ENCODE measurements at regions not wholly inside any gene's neighbourhood (a gene's known extent, or its start where the extent isn't known, plus 50 kb on each side); places are given as distances from the start of the nearest gene placed in this dataset.

GRCh38 chr5:75985077-75985476 is 98.1 kb upstream of the SV2C start:
- CTCF ChIA-PET: no interaction called here
- H3K27ac Mint-ChIP-seq: no peak overlapping the region
- intact Hi-C loops (cut with micrococcal nuclease): no loop called here

GRCh38 chr5:75975496-75975895 is 107.7 kb upstream of the SV2C start:
- no peak overlapping the region for H3K4me3 Mint-ChIP-seq
- intact Hi-C loops (cut with micrococcal nuclease): no loop called here
- H3K27me3 Mint-ChIP-seq (ENCODE audit: low read depth): peaks cover 13% of the 10 kb centered on the region
- no peaks in the 10 kb centered on the region for H3K4me1 Mint-ChIP-seq (ENCODE audit: low read depth)
- no peaks in the 10 kb centered on the region for H3K36me3 Mint-ChIP-seq (ENCODE audit: low read depth)
- CTCF ChIA-PET: no interaction called here
- no peaks in the 10 kb centered on the region for H3K9me3 Mint-ChIP-seq
- DNase-seq: no peak
- no peak overlapping the region for H3K27ac Mint-ChIP-seq

More at GRCh38 chr5:75985077-75985476, 98.1 kb upstream of the SV2C start:
- H3K27me3 Mint-ChIP-seq (ENCODE audit: low read depth): peaks cover 4% of the 10 kb centered on the region
- H3K9me3 Mint-ChIP-seq: no peaks in the 10 kb centered on the region
- no peaks in the 10 kb centered on the region for H3K36me3 Mint-ChIP-seq (ENCODE audit: low read depth)
- DNase-seq: no peak
- no peak overlapping the region for H3K4me3 Mint-ChIP-seq
- H3K4me1 Mint-ChIP-seq (ENCODE audit: low read depth): no peaks in the 10 kb centered on the region

- DNase-seq: no peak
- Mint-ChIP-seq H3K4me1 (ENCODE audit: low read depth) (no peaks in the 10 kb centered on the region), H3K27me3 (ENCODE audit: low read depth) (peaks cover 21% of the 10 kb centered on the region), H3K36me3 (ENCODE audit: low read depth) (no peaks in the 10 kb centered on the region), H3K27ac (no peak overlapping the region), H3K4me3 (no peak overlapping the region), H3K9me3 (peaks cover 4% of the 10 kb centered on the region)
- CTCF ChIA-PET: interaction anchor here (0.6 kb wide), 1 partner anchor 608 kb away, joined by 3 read pairs; no protein-coding TSS in a partner anchor
- intact Hi-C loops (cut with micrococcal nuclease): no loop called here
Observed at GRCh38 chr5:75965292-75965691, 117.9 kb upstream of the SV2C start.

GRCh38 chr5:75964008-75964407 is 119.2 kb upstream of the SV2C start:
- intact Hi-C loops (cut with micrococcal nuclease): no loop called here
- no peak for DNase-seq
- CTCF ChIA-PET: no interaction called here
- no peak overlapping the region for H3K4me3 Mint-ChIP-seq
- H3K9me3 Mint-ChIP-seq: peaks cover 4% of the 10 kb centered on the region
- no peak overlapping the region for H3K27ac Mint-ChIP-seq
- no peaks in the 10 kb centered on the region for H3K4me1 Mint-ChIP-seq (ENCODE audit: low read depth)
- peaks cover 14% of the 10 kb centered on the region for H3K27me3 Mint-ChIP-seq (ENCODE audit: low read depth)
- no peaks in the 10 kb centered on the region for H3K36me3 Mint-ChIP-seq (ENCODE audit: low read depth)

- CTCF ChIA-PET: no interaction called here
- no peak overlapping the region for H3K4me3 Mint-ChIP-seq
Observed at GRCh38 chr5:75963554-75963953, 119.6 kb upstream of the SV2C start.

GRCh38 chr5:75961818-75962217 is 121.4 kb upstream of the SV2C start:
- Mint-ChIP-seq H3K9me3 (peaks cover under 1% of the 10 kb centered on the region), H3K27me3 (ENCODE audit: low read depth) (peaks cover 14% of the 10 kb centered on the region), H3K36me3 (ENCODE audit: low read depth) (no peaks in the 10 kb centered on the region), H3K4me1 (ENCODE audit: low read depth) (no peaks in the 10 kb centered on the region), H3K4me3 (no peak overlapping the region), H3K27ac (no peak overlapping the region)
- intact Hi-C loops (cut with micrococcal nuclease): no loop called here
- CTCF ChIA-PET: no interaction called here
- no peak for DNase-seq

More at GRCh38 chr5:75963554-75963953, 119.6 kb upstream of the SV2C start:
- Mint-ChIP-seq H3K9me3 (peaks cover 4% of the 10 kb centered on the region), H3K4me1 (ENCODE audit: low read depth) (no peaks in the 10 kb centered on the region), H3K27me3 (ENCODE audit: low read depth) (peaks cover 13% of the 10 kb centered on the region), H3K36me3 (ENCODE audit: low read depth) (no peaks in the 10 kb centered on the region), H3K27ac (no peak overlapping the region)
- DNase-seq: no peak
- intact Hi-C loops (cut with micrococcal nuclease): no loop called here

- Mint-ChIP-seq H3K4me3 (no peak overlapping the region), H3K9me3 (peaks cover 2% of the 10 kb centered on the region), H3K36me3 (ENCODE audit: low read depth) (no peaks in the 10 kb centered on the region), H3K27me3 (ENCODE audit: low read depth) (peaks cover 12% of the 10 kb centered on the region), H3K4me1 (ENCODE audit: low read depth) (no peaks in the 10 kb centered on the region), H3K27ac (no peak overlapping the region)
- no peak for DNase-seq
- intact Hi-C loops (cut with micrococcal nuclease): no loop called here
- CTCF ChIA-PET: no interaction called here
Observed at GRCh38 chr5:75960129-75960528, 123.1 kb upstream of the SV2C start.

- Mint-ChIP-seq H3K27me3 (ENCODE audit: low read depth) (peaks cover 8% of the 10 kb centered on the region), H3K4me3 (no peak overlapping the region)
- CTCF ChIA-PET: interaction anchor here (0.6 kb wide), 1 partner anchor 715 kb away, joined by 3 read pairs; no protein-coding TSS in a partner anchor
Observed at GRCh38 chr5:75952963-75953362, 130.2 kb upstream of the SV2C start.

GRCh38 chr5:75952291-75952690 is 130.9 kb upstream of the SV2C start:
- CTCF ChIA-PET: no interaction called here

More at GRCh38 chr5:75952963-75953362, 130.2 kb upstream of the SV2C start:
- no peaks in the 10 kb centered on the region for H3K36me3 Mint-ChIP-seq (ENCODE audit: low read depth)
- peaks cover 5% of the 10 kb centered on the region for H3K9me3 Mint-ChIP-seq
- no peak for DNase-seq
- H3K27ac Mint-ChIP-seq: no peak overlapping the region
- no peaks in the 10 kb centered on the region for H3K4me1 Mint-ChIP-seq (ENCODE audit: low read depth)
- intact Hi-C loops (cut with micrococcal nuclease): no loop called here

GRCh38 chr5:75951716-75952115 is 131.5 kb upstream of the SV2C start:
- peaks cover 3% of the 10 kb centered on the region for H3K9me3 Mint-ChIP-seq
- H3K4me1 Mint-ChIP-seq (ENCODE audit: low read depth): no peaks in the 10 kb centered on the region
- CTCF ChIA-PET: no interaction called here
- H3K27ac Mint-ChIP-seq: no peak overlapping the region
- no peak for DNase-seq
- H3K27me3 Mint-ChIP-seq (ENCODE audit: low read depth): peaks cover 8% of the 10 kb centered on the region
- H3K36me3 Mint-ChIP-seq (ENCODE audit: low read depth): no peaks in the 10 kb centered on the region
- intact Hi-C loops (cut with micrococcal nuclease): no loop called here
- no peak overlapping the region for H3K4me3 Mint-ChIP-seq

More at GRCh38 chr5:75952291-75952690, 130.9 kb upstream of the SV2C start:
- Mint-ChIP-seq H3K27me3 (ENCODE audit: low read depth) (peaks cover 9% of the 10 kb centered on the region), H3K4me1 (ENCODE audit: low read depth) (no peaks in the 10 kb centered on the region), H3K9me3 (peaks cover 5% of the 10 kb centered on the region), H3K36me3 (ENCODE audit: low read depth) (no peaks in the 10 kb centered on the region), H3K4me3 (no peak overlapping the region), H3K27ac (no peak overlapping the region)
- no peak for DNase-seq
- intact Hi-C loops (cut with micrococcal nuclease): no loop called here

GRCh38 chr5:75951158-75951557 is 132.0 kb upstream of the SV2C start:
- peaks cover 3% of the 10 kb centered on the region for H3K9me3 Mint-ChIP-seq

GRCh38 chr5:75948438-75948837 is 134.7 kb upstream of the SV2C start:
- Mint-ChIP-seq H3K27ac (no peak overlapping the region), H3K36me3 (ENCODE audit: low read depth) (no peaks in the 10 kb centered on the region), H3K4me1 (ENCODE audit: low read depth) (no peaks in the 10 kb centered on the region), H3K27me3 (ENCODE audit: low read depth) (peaks cover 11% of the 10 kb centered on the region), H3K9me3 (peaks cover 3% of the 10 kb centered on the region), H3K4me3 (no peak overlapping the region)
- CTCF ChIA-PET: no interaction called here
- intact Hi-C loops (cut with micrococcal nuclease): no loop called here
- DNase-seq: no peak

More at GRCh38 chr5:75951158-75951557, 132.0 kb upstream of the SV2C start:
- peaks cover 11% of the 10 kb centered on the region for H3K27me3 Mint-ChIP-seq (ENCODE audit: low read depth)
- H3K36me3 Mint-ChIP-seq (ENCODE audit: low read depth): no peaks in the 10 kb centered on the region
- intact Hi-C loops (cut with micrococcal nuclease): no loop called here
- no peak overlapping the region for H3K4me3 Mint-ChIP-seq
- no peak overlapping the region for H3K27ac Mint-ChIP-seq
- no peak for DNase-seq
- no peaks in the 10 kb centered on the region for H3K4me1 Mint-ChIP-seq (ENCODE audit: low read depth)
- CTCF ChIA-PET: interaction anchor here (1.7 kb wide), 1 partner anchor 9 kb away, joined by 3 read pairs; no protein-coding TSS in a partner anchor

- DNase-seq: no peak
- H3K9me3 Mint-ChIP-seq: no peaks in the 10 kb centered on the region
- H3K4me1 Mint-ChIP-seq (ENCODE audit: low read depth): no peaks in the 10 kb centered on the region
- H3K27me3 Mint-ChIP-seq (ENCODE audit: low read depth): peaks cover 5% of the 10 kb centered on the region
- H3K36me3 Mint-ChIP-seq (ENCODE audit: low read depth): no peaks in the 10 kb centered on the region
- intact Hi-C loops (cut with micrococcal nuclease): no loop called here
- H3K27ac Mint-ChIP-seq: no peak overlapping the region
- H3K4me3 Mint-ChIP-seq: no peak overlapping the region
- CTCF ChIA-PET: no interaction called here
Observed at GRCh38 chr5:75940418-75940817, 142.8 kb upstream of the SV2C start.
